Caco-2 (cell line): ENCODE measurements at regions not wholly inside any gene's neighbourhood (a gene's known extent, or its start where the extent isn't known, plus 50 kb on each side); places are given as distances from the start of the nearest gene placed in this dataset.

Source experiments
- BruUV-seq: library from RNA; stranded (reverse); fragments of 400-500 nt; replicated peaks from 2 replicates; lab custom pipeline; 2021; lab: Mats Ljungman, UMichigan
- CTCF ChIA-PET: fragments of 300-600 bp; sonication (Branson Sonifier 250); formaldehyde crosslinking; loops from one replicate; lab custom pipeline; 2022; ENCODE audit warnings: antibody characterized with exemption; lab: Charles Lee
- POLR2A ChIA-PET: fragments of 300-600 bp; sonication (Branson Sonifier 250); formaldehyde crosslinking; loops from one replicate; lab custom pipeline; 2022; ENCODE audit warnings: antibody characterized with exemption; lab: Charles Lee
- DNase-seq, 2 experiments: peaks; one replicate each; pipeline versions ENCODE4 v3.0.0 to v3.0.0-alpha.2; 2020 to 2022
- H3K27me3 ChIP-seq: replicated peaks from 2 replicates; pipeline ENCODE4 v1.6.0; 2011; ENCODE audit warnings: low read length; ENCODE audit not compliant: control insufficient read depth, insufficient read depth
- H3K36me3 ChIP-seq: 2 replicates; pipeline ENCODE4 v1.5.1; 2011; ENCODE audit warnings: low read length; ENCODE audit not compliant: control insufficient read depth, insufficient read depth
- H3K4me1 ChIP-seq: fragments of 250-450 bp; sonication (Bioruptor Pico); 2 replicates; pipeline ENCODE4 v1.5.1; 2020; ENCODE audit warnings: mild to moderate bottlenecking
- H3K4me3 ChIP-seq: 2 replicates; pipeline ENCODE4 v1.5.1; 2011; ENCODE audit warnings: low read depth, mild to moderate bottlenecking, control low read depth, low read length
- H3K9me3 ChIP-seq: fragments of 250-450 bp; sonication (Bioruptor Pico); 2 replicates; pipeline ENCODE4 v1.5.1; 2020; ENCODE audit warnings: mild to moderate bottlenecking, moderate library complexity
- H3K27ac Mint-ChIP-seq: one replicate; pipeline ENCODE4 v1.8.0; 2022; ENCODE audit warnings: mixed read lengths; ENCODE audit not compliant: unreplicated experiment
- H3K27me3 Mint-ChIP-seq: one replicate; pipeline ENCODE4 v1.8.0; 2022; ENCODE audit warnings: mixed read lengths; ENCODE audit not compliant: insufficient read depth, unreplicated experiment
- H3K36me3 Mint-ChIP-seq: one replicate; pipeline ENCODE4 v1.8.0; 2022; ENCODE audit warnings: mild to moderate bottlenecking, mixed read lengths; ENCODE audit not compliant: insufficient read depth, unreplicated experiment
- H3K4me1 Mint-ChIP-seq: one replicate; pipeline ENCODE4 v1.8.0; 2022; ENCODE audit warnings: low read depth, mixed read lengths; ENCODE audit not compliant: unreplicated experiment
- H3K4me3 Mint-ChIP-seq: one replicate; pipeline ENCODE4 v1.8.0; 2022; ENCODE audit warnings: mild to moderate bottlenecking, moderate library complexity, mixed read lengths; ENCODE audit not compliant: unreplicated experiment
- H3K9me3 Mint-ChIP-seq: one replicate; pipeline ENCODE4 v1.8.0; 2022; ENCODE audit warnings: mixed read lengths; ENCODE audit not compliant: unreplicated experiment
- intact Hi-C: fragments of 100-400 bp; cut with micrococcal nuclease; formaldehyde crosslinking; loops from one replicate; pipeline ENCODE4 v1.10.0; 2022; ENCODE audit not compliant: unreplicated experiment
- TF ChIP-seq, protein P1 (sequence below), 2 experiments: fragments of 200-600 bp in 1 of 2; IDR thresholded peaks; 1 replicate in 1 of 2; 2 replicates in 1 of 2; pipeline versions ENCODE4 v1.5.1 to v1.8.0; 2011 to 2022; ENCODE audit warnings: antibody characterized with exemption in 1 of 2, control low read depth in 1 of 2, inconsistent platforms in 1 of 2, low read depth in 1 of 2, low read length in 1 of 2, mild to moderate bottlenecking in 1 of 2, moderate library complexity in 1 of 2; ENCODE audit not compliant: insufficient read depth in 1 of 2, severe bottlenecking in 1 of 2, unreplicated experiment in 1 of 2

DNA sequence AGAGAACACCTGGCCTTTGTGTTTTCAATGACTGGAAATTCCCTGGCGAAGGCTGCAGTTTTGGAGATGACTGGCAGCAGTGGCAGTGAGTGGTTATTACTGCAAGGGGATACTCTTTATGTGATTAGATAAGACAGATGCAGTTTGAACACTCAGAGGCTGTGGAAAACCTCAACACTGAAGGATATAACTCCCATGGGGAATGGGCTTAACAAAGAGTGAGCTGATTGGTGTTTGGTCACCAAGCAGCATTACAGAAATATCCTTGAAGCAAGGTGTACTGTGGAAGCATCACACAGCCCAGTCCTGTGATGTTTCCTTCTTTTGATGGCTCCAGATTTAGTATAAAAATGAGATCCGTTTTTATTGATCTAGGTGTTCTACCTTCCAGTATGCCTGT lies 490.7 kb upstream of the PTPRD start:
- POLR2A ChIA-PET = no interaction called here
- no peaks in the 10 kb centered on the region for H3K4me1 ChIP-seq
- no peak overlapping the region for H3K4me3 ChIP-seq
- H3K36me3 ChIP-seq = no peaks in the 10 kb centered on the region
- H3K9me3 Mint-ChIP-seq = no peaks in the 10 kb centered on the region
- CTCF ChIA-PET = no interaction called here
- TF ChIP-seq, protein P1, sequence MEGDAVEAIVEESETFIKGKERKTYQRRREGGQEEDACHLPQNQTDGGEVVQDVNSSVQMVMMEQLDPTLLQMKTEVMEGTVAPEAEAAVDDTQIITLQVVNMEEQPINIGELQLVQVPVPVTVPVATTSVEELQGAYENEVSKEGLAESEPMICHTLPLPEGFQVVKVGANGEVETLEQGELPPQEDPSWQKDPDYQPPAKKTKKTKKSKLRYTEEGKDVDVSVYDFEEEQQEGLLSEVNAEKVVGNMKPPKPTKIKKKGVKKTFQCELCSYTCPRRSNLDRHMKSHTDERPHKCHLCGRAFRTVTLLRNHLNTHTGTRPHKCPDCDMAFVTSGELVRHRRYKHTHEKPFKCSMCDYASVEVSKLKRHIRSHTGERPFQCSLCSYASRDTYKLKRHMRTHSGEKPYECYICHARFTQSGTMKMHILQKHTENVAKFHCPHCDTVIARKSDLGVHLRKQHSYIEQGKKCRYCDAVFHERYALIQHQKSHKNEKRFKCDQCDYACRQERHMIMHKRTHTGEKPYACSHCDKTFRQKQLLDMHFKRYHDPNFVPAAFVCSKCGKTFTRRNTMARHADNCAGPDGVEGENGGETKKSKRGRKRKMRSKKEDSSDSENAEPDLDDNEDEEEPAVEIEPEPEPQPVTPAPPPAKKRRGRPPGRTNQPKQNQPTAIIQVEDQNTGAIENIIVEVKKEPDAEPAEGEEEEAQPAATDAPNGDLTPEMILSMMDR (IDR thresholded peaks at IDR 0.05; ENCODE audit: insufficient read depth in 1 of 2, low read depth in 1 of 2, low read length in 1 of 2, severe bottlenecking in 1 of 2, unreplicated experiment in 1 of 2) = no peak
- H3K36me3 Mint-ChIP-seq = no peaks in the 10 kb centered on the region
- no peaks in the 10 kb centered on the region for H3K4me1 Mint-ChIP-seq
- H3K27me3 Mint-ChIP-seq = no peaks in the 10 kb centered on the region
- H3K27me3 ChIP-seq = no peaks in the 10 kb centered on the region
- no TSS peak for BruUV-seq
- no peaks in the 10 kb centered on the region for H3K9me3 ChIP-seq
- no peak overlapping the region for H3K27ac Mint-ChIP-seq
- DNase-seq = no peak
- H3K4me3 Mint-ChIP-seq = no peak overlapping the region
- intact Hi-C loops = no loop called here

DNA sequence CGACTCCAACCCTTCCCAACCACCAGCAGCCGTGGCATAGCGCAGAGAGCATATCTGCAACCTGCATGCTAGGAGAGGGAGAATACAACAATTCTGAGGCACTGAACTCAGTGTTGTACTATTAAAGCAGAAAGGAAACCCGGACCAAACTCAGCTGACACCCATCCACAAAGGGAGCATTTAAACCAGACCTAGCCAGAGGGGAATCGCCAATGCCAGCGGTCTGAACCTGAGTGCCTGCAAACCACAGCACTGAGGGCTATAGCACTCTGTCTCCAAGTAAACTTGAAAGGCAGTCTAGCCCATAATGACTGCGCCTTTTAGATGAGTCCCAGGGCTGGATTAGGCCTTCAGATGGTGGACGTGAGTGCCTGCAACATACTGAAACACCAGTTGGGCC lies 494.4 kb upstream of the PTPRD start:
- no peaks in the 10 kb centered on the region for H3K9me3 ChIP-seq
- Mint-ChIP-seq H3K4me1 (no peaks in the 10 kb centered on the region), H3K4me3 (no peak overlapping the region), H3K9me3 (no peaks in the 10 kb centered on the region), H3K36me3 (no peaks in the 10 kb centered on the region), H3K27me3 (no peaks in the 10 kb centered on the region), H3K27ac (no peak overlapping the region)
- H3K4me1 ChIP-seq = no peaks in the 10 kb centered on the region
- H3K4me3 ChIP-seq = no peak overlapping the region
- H3K36me3 ChIP-seq = no peaks in the 10 kb centered on the region
- TF ChIP-seq, protein P1 (IDR thresholded peaks at IDR 0.05; ENCODE audit: insufficient read depth in 1 of 2, low read depth in 1 of 2, low read length in 1 of 2, severe bottlenecking in 1 of 2, unreplicated experiment in 1 of 2) = no peak
- ChIA-PET POLR2A (no interaction called here), CTCF (no interaction called here)
- no TSS peak for BruUV-seq
- no peak for DNase-seq
- no peaks in the 10 kb centered on the region for H3K27me3 ChIP-seq
- intact Hi-C loops = no loop called here

DNA sequence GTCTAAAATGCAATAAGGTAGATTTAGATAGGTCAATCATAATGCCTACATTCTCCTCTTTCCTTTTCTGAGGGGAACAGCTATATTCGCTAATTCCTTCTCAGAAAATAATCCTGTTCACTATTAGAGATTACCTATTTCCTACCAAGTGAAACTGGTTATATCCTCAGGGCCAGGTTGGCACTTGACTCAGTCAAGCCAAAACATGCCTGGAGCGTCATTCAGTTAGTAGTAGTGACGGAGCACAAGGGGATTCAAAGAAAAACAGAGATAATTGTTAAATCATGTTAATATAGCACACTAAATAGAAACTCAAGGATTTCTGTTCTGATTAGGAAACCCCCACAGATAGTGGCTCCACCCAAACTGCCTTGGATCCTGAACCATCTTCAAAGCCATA lies 515.4 kb upstream of the PTPRD start:
- Mint-ChIP-seq H3K27me3 (no peaks in the 10 kb centered on the region), H3K4me1 (no peaks in the 10 kb centered on the region), H3K27ac (no peak overlapping the region), H3K4me3 (no peak overlapping the region), H3K36me3 (no peaks in the 10 kb centered on the region), H3K9me3 (no peaks in the 10 kb centered on the region)
- no peak for DNase-seq
- H3K4me3 ChIP-seq = no peak overlapping the region
- H3K9me3 ChIP-seq = no peaks in the 10 kb centered on the region
- no peaks in the 10 kb centered on the region for H3K4me1 ChIP-seq
- TF ChIP-seq, protein P1 (IDR thresholded peaks at IDR 0.05; ENCODE audit: insufficient read depth in 1 of 2, low read depth in 1 of 2, low read length in 1 of 2, severe bottlenecking in 1 of 2, unreplicated experiment in 1 of 2) = no peak
- H3K27me3 ChIP-seq = no peaks in the 10 kb centered on the region
- H3K36me3 ChIP-seq = no peaks in the 10 kb centered on the region
- CTCF ChIA-PET = no interaction called here
- intact Hi-C loops = no loop called here
- BruUV-seq = no TSS peak
- POLR2A ChIA-PET = no interaction called here
